HepG2 (cell line): ENCODE measurements at regions not wholly inside any gene's neighbourhood (a gene's known extent, or its start where the extent isn't known, plus 50 kb on each side); places are given as distances from the start of the nearest gene placed in this dataset.

Source experiments
- ATAC-seq: fragments of 200-7000 bp; cut with Tn5 transposase; 3 replicates; pipeline ENCODE4 v1.9.1; 2020; ENCODE audit warnings: mild to moderate bottlenecking, moderate library complexity
- BruUV-seq: library from RNA; stranded (reverse); fragments of 400-500 nt; replicated peaks from 2 replicates; lab custom pipeline; 2021; lab: Mats Ljungman, UMichigan
- CTCF ChIA-PET: fragments of 300-600 bp; formaldehyde crosslinking; extraction: SDS; loops from one replicate; lab custom pipeline; 2021; ENCODE audit warnings: low total read pairs, inconsistent platforms, low intra/inter-chr PET ratio; lab: Yijun Ruan, JAX
- POLR2A ChIA-PET: fragments of 350-600 bp; sonication (Branson Sonifier 250); formaldehyde crosslinking; loops from one replicate; lab custom pipeline; 2020; ENCODE audit warnings: antibody characterized with exemption, inconsistent platforms; lab: Yijun Ruan, JAX
- DNase-seq: peaks from one replicate; pipeline ENCODE4 v3.0.0-alpha.2; 2015; ENCODE audit warnings: low spot score
- FAIRE-seq: peaks from 3 replicates; lab custom pipeline; 2011; peaks lifted over from hg19 to GRCh38; lab: Jason Lieb, UNC
- H2AFZ ChIP-seq: one replicate; pipeline ENCODE4 v1.6.1; 2011; ENCODE audit warnings: low read length, inconsistent platforms
- H3K27ac ChIP-seq: fragments of 300-600 bp; 3 replicates; pipeline ENCODE4 v1.8.0; 2011; ENCODE audit warnings: mixed run types, mild to moderate bottlenecking, mixed read lengths, low read length, inconsistent platforms; ENCODE audit not compliant: insufficient read depth; ENCODE audit errors: extremely low read length
- H3K27me3 ChIP-seq, 2 experiments: fragments of 200-600 bp in 1 of 2; 2 replicates in 1 of 2; 3 replicates in 1 of 2; pipeline versions ENCODE4 v1.6.0 to v1.8.0; 2011; ENCODE audit warnings: low read length in 2 of 2, mild to moderate bottlenecking in 2 of 2, moderate library complexity in 2 of 2, inconsistent platforms in 1 of 2; ENCODE audit not compliant: insufficient read depth in 2 of 2, control insufficient read depth in 1 of 2
- H3K36me3 ChIP-seq, 2 experiments: fragments of 200-600 bp in 1 of 2; replicated peaks in 1 of 2; 2 replicates in 1 of 2; 3 replicates in 1 of 2; pipeline versions ENCODE4 v1.5.1 to v1.8.0; 2011; ENCODE audit warnings: low read length in 2 of 2, inconsistent platforms in 1 of 2; ENCODE audit not compliant: insufficient read depth in 2 of 2, control insufficient read depth in 1 of 2
- H3K4me1 ChIP-seq: 2 replicates; pipeline ENCODE4 v1.5.1; 2012; ENCODE audit warnings: low read length, inconsistent platforms; ENCODE audit not compliant: insufficient read depth
- H3K4me2 ChIP-seq: 2 replicates; pipeline ENCODE4 v1.6.0; 2011; ENCODE audit warnings: low read depth, low read length, inconsistent platforms
- H3K4me3 ChIP-seq, 3 experiments: fragments of 200-600 bp in 1 of 3; sonication (generic), shearing (Covaris generic) in 1 of 3; replicated peaks in 1 of 3; 2 replicates each; pipeline ENCODE4 v1.5.1; 2011 to 2016; ENCODE audit warnings: low read length in 3 of 3, inconsistent platforms in 2 of 3, low read depth in 2 of 3, mild to moderate bottlenecking in 2 of 3, control low read depth in 1 of 3, mixed read lengths in 1 of 3; ENCODE audit not compliant: insufficient read depth in 1 of 3
- H3K79me2 ChIP-seq: one replicate; pipeline ENCODE4 v1.6.1; 2011; ENCODE audit warnings: low read length, inconsistent platforms; ENCODE audit not compliant: insufficient read depth
- H3K9ac ChIP-seq: 2 replicates; pipeline ENCODE4 v1.6.0; 2011; ENCODE audit warnings: mild to moderate bottlenecking, low read depth, low read length, inconsistent platforms; ENCODE audit not compliant: insufficient read depth
- H3K9me3 ChIP-seq: 2 replicates; pipeline ENCODE4 v1.5.1; 2012; ENCODE audit warnings: mild to moderate bottlenecking, low read length
- H4K20me1 ChIP-seq: 2 replicates; pipeline ENCODE4 v1.6.0; 2011; ENCODE audit warnings: inconsistent platforms, mild to moderate bottlenecking, low read length, moderate library complexity; ENCODE audit not compliant: insufficient read depth
- ATF7 ChIP-seq, 2 experiments: fragments of 450-650 bp in 1 of 2; sonication (generic) in 1 of 2; formaldehyde crosslinking in 1 of 2; IDR thresholded peaks; 2 replicates each; pipeline versions ENCODE4 v1.4.0 to v1.6.1; 2016 to 2020; ENCODE audit warnings: antibody characterized with exemption in 1 of 2, mild to moderate bottlenecking in 1 of 2, missing genetic modification reagents in 1 of 2
- ATM ChIP-seq: fragments of 450-650 bp; IDR thresholded peaks from 2 replicates; pipeline ENCODE4 v1.7.1; 2017; ENCODE audit warnings: mild to moderate bottlenecking, borderline replicate concordance
- ELF1 ChIP-seq: sonication (generic); formaldehyde crosslinking; IDR thresholded peaks from 2 replicates; pipeline ENCODE4 v1.4.0; 2020; ENCODE audit warnings: missing genetic modification reagents
- GABPB1 ChIP-seq: IDR thresholded peaks from 2 replicates; pipeline ENCODE4 v1.6.1; 2016; ENCODE audit warnings: mild to moderate bottlenecking, missing genetic modification reagents, moderate library complexity, missing compliant biosample characterization
- HIVEP1 ChIP-seq: sonication (generic); formaldehyde crosslinking; IDR thresholded peaks from 2 replicates; pipeline ENCODE4 v1.4.0; 2020; ENCODE audit warnings: mild to moderate bottlenecking, missing genetic modification reagents
- IRX3 ChIP-seq: sonication (generic); formaldehyde crosslinking; IDR thresholded peaks from 2 replicates; pipeline ENCODE4 v1.8.1; 2023; ENCODE audit warnings: mild to moderate bottlenecking, low read depth, missing genetic modification reagents, borderline replicate concordance
- KAT8 ChIP-seq: IDR thresholded peaks from 2 replicates; pipeline ENCODE4 v1.6.1; 2016; ENCODE audit warnings: missing genetic modification reagents, missing compliant biosample characterization
- MYPOP ChIP-seq: sonication (generic); formaldehyde crosslinking; IDR thresholded peaks from 2 replicates; pipeline ENCODE4 v1.8.1; 2023; ENCODE audit warnings: mild to moderate bottlenecking, moderate library complexity, missing genetic modification reagents
- NRL ChIP-seq: sonication (generic); formaldehyde crosslinking; IDR thresholded peaks from 2 replicates; pipeline ENCODE4 v1.5.0; 2020; ENCODE audit warnings: missing genetic modification reagents, mild to moderate bottlenecking, moderate library complexity, borderline replicate concordance
- WIZ ChIP-seq: sonication (generic); formaldehyde crosslinking; IDR thresholded peaks from 2 replicates; pipeline ENCODE4 v1.5.1; 2020; ENCODE audit warnings: mild to moderate bottlenecking, missing genetic modification reagents
- YY1 ChIP-seq: IDR thresholded peaks from 2 replicates; pipeline ENCODE4 v1.6.1; 2011; ENCODE audit warnings: low read length, low read depth, moderate library complexity, mild to moderate bottlenecking; ENCODE audit not compliant: insufficient read depth, insufficient replicate concordance
- ZFP1 ChIP-seq: IDR thresholded peaks from 2 replicates; pipeline ENCODE4 v1.6.1; 2016
- ZNF446 ChIP-seq: sonication (generic); formaldehyde crosslinking; IDR thresholded peaks from 2 replicates; pipeline ENCODE4 v1.5.0; 2020; ENCODE audit warnings: mild to moderate bottlenecking, missing genetic modification reagents
- WGBS: methylation state at CpG from one replicate; pipeline ENCODE4 v1.1.6; 2017; ENCODE audit warnings: low lambda C conversion rate; 5-methylcytosine and 5-hydroxymethylcytosine counted together
- in situ Hi-C: cut with HindIII; loops from 2 replicates; pipeline ENCODE4 v1.10.0; 2017; ENCODE audit warnings: low pct_unique_long_range_greater_than_20kb; ENCODE audit not compliant: extremely low pct_ligation_motif_present
- intact Hi-C: fragments of 100-400 bp; cut with micrococcal nuclease; formaldehyde crosslinking; loops from one replicate; pipeline ENCODE4 v1.10.0; 2022; ENCODE audit not compliant: unreplicated experiment

DNA sequence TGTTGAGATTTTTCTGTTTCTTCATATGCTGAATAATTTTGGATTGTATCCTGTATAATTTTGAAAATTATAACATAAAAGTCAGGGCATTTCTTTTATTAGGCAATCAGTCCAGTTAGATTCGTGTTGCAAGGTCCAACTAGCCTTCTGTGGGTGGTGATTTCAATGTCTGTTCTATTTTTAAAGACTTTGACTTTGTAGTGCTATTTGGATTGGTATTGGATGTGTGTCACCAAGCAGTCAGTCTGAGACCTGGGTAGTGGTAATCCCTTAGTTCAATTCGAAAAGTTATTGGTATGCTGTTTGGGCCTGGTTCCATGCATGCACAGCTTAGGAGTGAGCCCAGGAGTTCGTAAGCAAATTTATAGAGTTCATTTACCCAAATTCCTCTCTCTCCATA, 82.2 kb downstream of the EPDR1 start:
- POLR2A ChIA-PET: no interaction called here
- no peak for FAIRE-seq
- TF ChIP-seq ELF1 (CRISPR knock-in tag): no peak
- TF ChIP-seq ATM: no peak
- no peak for TF ChIP-seq ZFP1 (CRISPR knock-in tag)
- TF ChIP-seq KAT8 (CRISPR knock-in tag): no peak
- no peak for TF ChIP-seq HIVEP1
- no peak for TF ChIP-seq ATF7 (IDR thresholded peaks at IDR 0.05)
- TF ChIP-seq ATF7 (CRISPR knock-in tag; IDR thresholded peaks at IDR 0.05): no peak
- TF ChIP-seq NRL (CRISPR knock-in tag): no peak
- TF ChIP-seq MYPOP: no peak
- TF ChIP-seq YY1: no peak
- no peak for TF ChIP-seq WIZ (CRISPR knock-in tag)
- no peak for TF ChIP-seq IRX3
- no peak for TF ChIP-seq GABPB1
- no peak for TF ChIP-seq ZNF446 (CRISPR knock-in tag)

More for the DNA sequence above, 82.2 kb downstream of the EPDR1 start:
- ATAC-seq: no peak
- Histone ChIP-seq H2AFZ (no peak overlapping the region), H3K27ac (no peak overlapping the region), H3K27me3 (no peaks in the 10 kb centered on the region), H3K36me3 (no peaks in the 10 kb centered on the region), H3K4me2 (no peak overlapping the region), H3K4me1 (no peaks in the 10 kb centered on the region), H4K20me1 (no peaks in the 10 kb centered on the region), H3K9me3 (no peaks in the 10 kb centered on the region), H3K9ac (no peak overlapping the region), H3K79me2 (no peaks in the 10 kb centered on the region), H3K4me3 (no peak overlapping the region)
- WGBS: 9% methylated on average over 3 of the region's 3 CpGs
- in situ Hi-C loops (no loop called here), intact Hi-C loops (no loop called here)
- DNase-seq: no peak
- CTCF ChIA-PET: no interaction called here
- BruUV-seq: no TSS peak
